K562 (cell line): ENCODE measurements at regions not wholly inside any gene's neighbourhood (a gene's known extent, or its start where the extent isn't known, plus 50 kb on each side); places are given as distances from the start of the nearest gene placed in this dataset.

Experiments
- BRD4 ChIP-seq: fragments of 200-600 bp; sonication (generic); IDR thresholded peaks from 2 replicates; pipeline ENCODE4 v1.6.1; 2017; ENCODE audit warnings: inconsistent platforms
- CHD2 ChIP-seq: IDR thresholded peaks from 2 replicates; pipeline ENCODE4 v1.6.1; 2011; ENCODE audit warnings: low read depth, low read length
- CTCF ChIP-seq, 3 experiments: IDR thresholded peaks in 2 of 3; conservative IDR thresholded peaks in 1 of 3; 2 replicates each; pipeline ENCODE4 v1.5.1; 2011 to 2012; ENCODE audit warnings: low read length in 3 of 3, mild to moderate bottlenecking in 3 of 3, control low read depth in 2 of 3, improper control_type of control experiment in 1 of 3, inconsistent platforms in 1 of 3, low read depth in 1 of 3, mixed read lengths in 1 of 3, moderate library complexity in 1 of 3; ENCODE audit not compliant: insufficient read depth in 2 of 3
- DIDO1 ChIP-seq: fragments of 450-650 bp; IDR thresholded peaks from 2 replicates; pipeline ENCODE4 v1.6.1; 2016; ENCODE audit warnings: low read depth, missing biosample characterization, missing genetic modification characterization
- EZH2 ChIP-seq: IDR thresholded peaks from 2 replicates; pipeline ENCODE4 v1.6.1; 2012; ENCODE audit warnings: low read depth, mild to moderate bottlenecking, inconsistent platforms, low read length, borderline replicate concordance
- HCFC1 ChIP-seq: IDR thresholded peaks from 2 replicates; pipeline ENCODE4 v1.6.1; 2012; ENCODE audit warnings: low read depth, low read length, improper control_type of control experiment
- MNT ChIP-seq, 2 experiments: fragments of 450-650 bp; conservative IDR thresholded peaks; 2 replicates each; pipeline ENCODE4 v1.6.1; 2017; ENCODE audit warnings: mild to moderate bottlenecking in 2 of 2, moderate library complexity in 2 of 2
- PCBP2 ChIP-seq: fragments of 200-400 bp; formaldehyde crosslinking; IDR thresholded peaks from 2 replicates; pipeline ENCODE4 v1.6.1; 2018; ENCODE audit warnings: low read length, low read depth, mild to moderate bottlenecking, moderate library complexity; ENCODE audit not compliant: poor library complexity, severe bottlenecking
- RAD51 ChIP-seq: fragments of 450-650 bp; IDR thresholded peaks from 2 replicates; pipeline ENCODE4 v1.7.1; 2016; ENCODE audit warnings: low read depth, mild to moderate bottlenecking, borderline replicate concordance
- RERE ChIP-seq: sonication (generic); formaldehyde crosslinking; IDR thresholded peaks from 2 replicates; pipeline ENCODE4 v1.8.0; 2023; ENCODE audit warnings: missing genetic modification reagents, mild to moderate bottlenecking, borderline replicate concordance
- TARDBP ChIP-seq: fragments of 450-650 bp; IDR thresholded peaks from 2 replicates; pipeline ENCODE4 v1.6.1; 2016
- ZFX ChIP-seq: sonication (generic); formaldehyde crosslinking; IDR thresholded peaks from 2 replicates; pipeline ENCODE4 v1.8.0; 2022; ENCODE audit warnings: mild to moderate bottlenecking, missing genetic modification reagents, moderate library complexity
- ZNF232 ChIP-seq: sonication (generic); formaldehyde crosslinking; IDR thresholded peaks from 2 replicates; pipeline ENCODE4 v1.8.0; 2022; ENCODE audit warnings: mild to moderate bottlenecking, missing genetic modification reagents
- ZZZ3 ChIP-seq: fragments of 450-650 bp; IDR thresholded peaks from 2 replicates; pipeline ENCODE4 v1.6.1; 2016; ENCODE audit warnings: antibody characterized with exemption, mild to moderate bottlenecking, moderate library complexity

GRCh38 chr5:10839916-10840599 lies 79.0 kb upstream of the DAP start:
- TF ChIP-seq CHD2: no peak
- TF ChIP-seq HCFC1: no peak
- no peak for TF ChIP-seq CTCF (IDR thresholded peaks at IDR 0.05 in 2 of 3, conservative IDR thresholded peaks at IDR 0.05 in 1 of 3; ENCODE audit: insufficient read depth in 2 of 3, low read depth in 1 of 3, low read length in 3 of 3)
- no peak for TF ChIP-seq ZZZ3
- TF ChIP-seq TARDBP: no peak
- no peak for TF ChIP-seq BRD4
- TF ChIP-seq EZH2: no peak
- TF ChIP-seq ZFX: no peak
- TF ChIP-seq DIDO1: no peak
- no peak for TF ChIP-seq RERE (CRISPR knock-in tag)
- TF ChIP-seq ZNF232 (CRISPR knock-in tag): no peak
- no peak for TF ChIP-seq MNT (conservative IDR thresholded peaks at IDR 0.05)
- TF ChIP-seq RAD51: no peak
- no peak for TF ChIP-seq PCBP2
